Fibroblast of lung (primary cell): ENCODE measurements at regions not wholly inside any gene's neighbourhood (a gene's known extent, or its start where the extent isn't known, plus 50 kb on each side); places are given as distances from the start of the nearest gene placed in this dataset.
"Not testable (repeated sequence)": the region's sequence is repeated elsewhere in the genome, so short reads cannot be mapped to it uniquely, and the experiment has no call there.

Experiments
- DNase-seq, 2 donors: peaks; one replicate each; pipeline versions ENCODE4 v3.0.0 to v3.0.0-alpha.2; 2010; ENCODE audit warnings: low read depth in 2 of 2
- H2AFZ ChIP-seq: 2 replicates; pipeline ENCODE4 v1.5.1; 2012; ENCODE audit warnings: low read length, control low read depth, inconsistent platforms
- H3K27ac ChIP-seq: 2 replicates; pipeline ENCODE4 v1.5.1; 2011; ENCODE audit warnings: low read length, control low read depth; ENCODE audit not compliant: insufficient read depth
- H3K27me3 ChIP-seq: 2 replicates; pipeline ENCODE4 v1.5.1; 2011; ENCODE audit warnings: mild to moderate bottlenecking, low read length; ENCODE audit not compliant: control insufficient read depth, insufficient read depth
- H3K36me3 ChIP-seq: 2 replicates; pipeline ENCODE4 v1.5.1; 2011; ENCODE audit warnings: low read length; ENCODE audit not compliant: control insufficient read depth, insufficient read depth
- H3K4me1 ChIP-seq: 2 replicates; pipeline ENCODE4 v1.5.1; 2011; ENCODE audit warnings: low read length; ENCODE audit not compliant: control insufficient read depth, insufficient read depth; ENCODE audit errors: extremely low read depth
- H3K4me2 ChIP-seq: 2 replicates; pipeline ENCODE4 v1.5.1; 2011; ENCODE audit warnings: low read length, control low read depth; ENCODE audit not compliant: insufficient read depth; ENCODE audit errors: extremely low read depth
- H3K4me3 ChIP-seq, 4 experiments: fragments of 200-600 bp in 1 of 4; sonication (generic) in 1 of 4; replicated peaks in 1 of 4; 2 replicates each; pipeline ENCODE4 v1.5.1; 2011 to 2016; ENCODE audit warnings: low read length in 4 of 4, low read depth in 3 of 4, mild to moderate bottlenecking in 3 of 4, control low read depth in 2 of 4, inconsistent platforms in 1 of 4, mixed read lengths in 1 of 4; ENCODE audit not compliant: insufficient read depth in 1 of 4; ENCODE audit errors: control extremely low read depth in 1 of 4
- H3K79me2 ChIP-seq: 2 replicates; pipeline ENCODE4 v1.5.1; 2012; ENCODE audit warnings: mild to moderate bottlenecking, low read length, inconsistent platforms; ENCODE audit not compliant: control insufficient read depth, insufficient read depth
- H3K9ac ChIP-seq: 2 replicates; pipeline ENCODE4 v1.5.1; 2011; ENCODE audit warnings: mild to moderate bottlenecking, low read length, control low read depth; ENCODE audit not compliant: insufficient read depth
- H3K9me3 ChIP-seq: 2 replicates; pipeline ENCODE4 v1.5.1; 2012; ENCODE audit warnings: low read depth, low read length; ENCODE audit not compliant: control insufficient read depth, insufficient read depth
- H4K20me1 ChIP-seq: 2 replicates; pipeline ENCODE4 v1.5.1; 2011; ENCODE audit warnings: low read length; ENCODE audit not compliant: control insufficient read depth, insufficient read depth; ENCODE audit errors: extremely low read depth
- CTCF ChIP-seq, 2 donors: IDR thresholded peaks in 1 of 2; conservative IDR thresholded peaks in 1 of 2; 1 replicate in 1 of 2; 2 replicates in 1 of 2; pipeline ENCODE4 v1.5.1; 2011 to 2012; ENCODE audit warnings: low read length in 2 of 2, control low read depth in 1 of 2, inconsistent platforms in 1 of 2, low read depth in 1 of 2, mild to moderate bottlenecking in 1 of 2
- EZH2 ChIP-seq: IDR thresholded peaks from 2 replicates; pipeline ENCODE4 v1.5.1; 2012; ENCODE audit warnings: low read length, control low read depth, mild to moderate bottlenecking; ENCODE audit errors: missing control alignments

GRCh38 chr20:53764415-53764800 lies 170.8 kb upstream of the ZNF217 start:
- Histone ChIP-seq H4K20me1 (no peaks in the 10 kb centered on the region), H3K9me3 (no peaks in the 10 kb centered on the region), H3K4me2 (peak overlapping the region; percentile 65), H3K4me1 (peaks cover 5% of the 10 kb centered on the region), H3K4me3 (no peak overlapping the region), H3K27me3 (no peaks in the 10 kb centered on the region), H3K79me2 (no peaks in the 10 kb centered on the region), H3K36me3 (no peaks in the 10 kb centered on the region), H2AFZ (peak overlapping the region; percentile 66), H3K9ac (no peak overlapping the region), H3K27ac (peak overlapping the region; percentile 40)
- DNase-seq = no peak
- no peak for TF ChIP-seq EZH2
- TF ChIP-seq CTCF (conservative IDR thresholded peaks at IDR 0.05 in 1 of 2, IDR thresholded peaks at IDR 0.05 in 1 of 2; ENCODE audit: low read depth in 1 of 2, low read length in 2 of 2) = no peak

GRCh38 chr20:53763707-53764414 lies 170.2 kb upstream of the ZNF217 start:
- H3K36me3 ChIP-seq = no peaks in the 10 kb centered on the region
- peak overlapping the region in 1 of 4 experiments; percentile 5 for H3K4me3 ChIP-seq
- H3K4me2 ChIP-seq = peak overlapping the region; percentile 65
- peak overlapping the region; percentile 66 for H2AFZ ChIP-seq
- no peaks in the 10 kb centered on the region for H4K20me1 ChIP-seq
- H3K79me2 ChIP-seq = no peaks in the 10 kb centered on the region
- no peak overlapping the region for H3K9ac ChIP-seq
- DNase-seq = peak; percentile 52 to 80
- TF ChIP-seq CTCF (conservative IDR thresholded peaks at IDR 0.05 in 1 of 2, IDR thresholded peaks at IDR 0.05 in 1 of 2; ENCODE audit: low read depth in 1 of 2, low read length in 2 of 2) (no peak), EZH2 (no peak)
- peak overlapping the region; percentile 40 for H3K27ac ChIP-seq
- H3K9me3 ChIP-seq = no peaks in the 10 kb centered on the region
- H3K4me1 ChIP-seq = peaks cover 5% of the 10 kb centered on the region
- H3K27me3 ChIP-seq = no peaks in the 10 kb centered on the region

- not testable (repeated sequence) for H4K20me1 ChIP-seq, DNase-seq, H3K9ac ChIP-seq, H3K9me3 ChIP-seq, H3K27ac ChIP-seq, H3K27me3 ChIP-seq, H3K4me3 ChIP-seq, H2AFZ ChIP-seq, H3K79me2 ChIP-seq, H3K4me1 ChIP-seq, H3K4me2 ChIP-seq, H3K36me3 ChIP-seq
Measured at GRCh38 chr20:53762423-53762798, 168.8 kb upstream of the ZNF217 start.
